SK-N-DZ (cell line): ENCODE measurements at regions not wholly inside any gene's neighbourhood (a gene's known extent, or its start where the extent isn't known, plus 50 kb on each side); places are given as distances from the start of the nearest gene placed in this dataset.
"Not testable (repeated sequence)": the region's sequence is repeated elsewhere in the genome, so short reads cannot be mapped to it uniquely, and the experiment has no call there.

Source experiments
- DNase-seq: peaks from one replicate; pipeline ENCODE4 v3.0.0-alpha.2; 2015; ENCODE audit warnings: low spot score

DNA sequence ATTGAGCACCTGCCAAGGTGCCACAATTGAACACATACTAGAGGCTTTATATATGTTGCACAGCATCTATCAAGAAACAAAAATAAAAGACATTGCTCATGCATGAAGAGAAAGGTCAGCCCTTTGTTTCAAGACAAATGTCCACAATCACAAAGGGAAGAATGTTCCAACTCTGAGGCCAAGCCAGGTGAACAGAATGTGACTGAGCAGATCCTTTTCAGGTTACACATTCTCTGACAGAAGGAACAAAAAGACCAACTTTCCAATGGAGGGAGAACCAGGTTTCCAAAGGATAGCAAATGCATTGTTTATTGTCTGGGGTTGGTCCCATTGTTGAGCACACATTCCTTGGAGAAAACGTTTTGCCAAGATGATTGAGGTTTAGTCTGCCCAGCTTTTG lies 50.2 kb upstream of the FAM174B start:
- no peak for DNase-seq

DNA sequence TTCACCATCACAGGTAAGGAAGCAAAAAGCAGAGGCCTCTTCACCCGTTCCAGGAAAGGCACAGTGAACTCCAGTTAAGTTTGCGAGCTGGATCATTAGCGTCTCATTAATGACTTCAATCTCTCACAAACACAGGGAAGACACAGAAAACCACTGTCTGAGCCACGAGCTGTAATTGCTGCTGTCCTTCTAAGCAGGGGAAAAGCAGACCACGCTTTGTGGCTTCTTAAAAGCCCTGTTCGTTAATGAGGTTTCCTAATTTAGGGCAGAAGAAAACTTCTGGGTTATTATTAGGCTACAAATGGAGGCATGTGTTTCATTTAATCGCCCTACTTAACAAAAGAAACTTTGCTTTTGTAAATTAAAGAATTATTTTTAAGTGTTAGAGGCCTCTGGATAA lies 50.6 kb upstream of the FAM174B start:
- no peak for DNase-seq

DNA sequence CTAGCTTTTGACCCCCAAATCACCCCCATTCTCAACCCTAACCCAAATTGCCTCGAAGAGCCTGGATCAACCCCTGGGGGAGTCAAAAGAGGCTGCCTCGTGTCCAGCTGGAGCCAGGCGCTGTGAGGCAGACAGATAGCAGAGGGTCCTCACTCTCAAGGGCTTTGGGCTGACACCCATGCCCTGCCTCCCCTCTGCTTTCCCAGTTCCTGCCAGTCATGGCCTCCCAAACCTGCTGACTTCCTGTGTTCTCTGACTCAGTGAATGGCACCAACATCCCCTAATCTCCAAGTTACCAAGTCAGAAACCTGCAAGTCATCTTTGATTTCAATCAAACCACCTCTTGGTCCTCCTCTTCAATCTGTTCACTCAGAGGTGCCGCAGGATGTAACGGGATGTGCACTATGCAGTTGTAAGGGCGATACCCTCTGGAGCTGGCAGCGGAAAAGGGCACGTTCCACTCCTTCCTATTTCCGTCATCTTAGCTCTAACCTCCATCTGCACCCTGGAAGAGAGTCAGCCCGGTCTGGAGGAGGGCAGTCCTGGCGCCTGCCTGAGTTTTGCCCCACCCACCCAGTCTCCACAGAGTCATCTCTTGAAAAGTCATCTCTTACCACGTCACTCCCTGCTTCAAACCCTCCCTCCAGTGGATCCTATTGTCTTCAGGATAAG lies 52.4 kb upstream of the FAM174B start:
- DNase-seq, result no peak

DNA sequence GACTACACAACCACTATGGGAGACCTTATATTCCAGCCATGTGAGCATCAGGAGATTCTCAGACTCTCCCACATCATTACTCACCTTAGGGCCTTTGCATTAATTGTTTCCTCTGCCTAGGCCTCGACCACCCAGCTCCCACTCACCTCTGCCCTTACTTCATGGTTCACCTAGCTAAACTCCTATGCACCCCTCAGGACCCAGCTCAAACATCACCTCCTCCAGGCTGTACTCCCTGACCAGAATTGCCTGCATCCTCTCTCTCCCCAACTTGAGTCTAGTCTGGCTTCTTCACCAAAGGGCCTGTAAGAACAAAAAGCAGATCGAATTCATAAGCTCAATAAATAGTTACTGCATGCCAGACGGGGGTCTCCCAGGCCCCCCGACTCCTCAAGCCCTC lies 53.1 kb upstream of the FAM174B start:
- DNase-seq, result no peak

DNA sequence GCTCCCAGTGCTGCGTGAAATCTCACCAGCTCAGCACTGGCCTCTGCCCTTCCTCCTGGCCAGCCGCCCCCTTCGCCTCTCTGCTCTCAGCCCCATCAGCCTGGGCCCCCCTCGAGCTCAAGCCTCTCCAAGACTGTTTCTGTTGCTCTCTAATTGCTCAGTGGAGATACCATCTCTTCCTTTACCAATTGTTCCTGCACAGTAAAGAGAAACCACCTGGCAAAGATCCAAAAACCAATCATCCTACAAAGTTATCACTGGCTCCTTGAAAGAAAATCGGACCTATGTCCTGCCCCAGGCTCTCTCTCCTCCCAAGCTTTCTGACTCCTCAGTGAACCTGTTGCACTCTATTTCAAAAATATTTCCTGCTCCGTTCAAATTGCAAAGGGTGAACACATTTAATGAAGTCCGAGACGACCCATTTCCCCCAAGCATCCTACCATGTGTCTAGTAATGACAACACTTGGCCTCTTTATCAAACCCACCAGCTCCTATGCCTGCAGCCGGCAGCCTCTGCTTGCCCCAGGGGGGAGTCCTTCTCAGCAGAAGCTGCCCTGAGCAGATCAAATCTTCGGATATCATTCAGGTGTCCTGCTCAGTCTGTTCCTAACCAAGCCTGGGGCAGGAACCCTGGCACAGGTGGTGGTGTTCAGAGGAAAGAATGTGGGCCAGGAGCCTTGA lies 53.7 kb upstream of the FAM174B start:
- DNase-seq, result peak; percentile 90

DNA sequence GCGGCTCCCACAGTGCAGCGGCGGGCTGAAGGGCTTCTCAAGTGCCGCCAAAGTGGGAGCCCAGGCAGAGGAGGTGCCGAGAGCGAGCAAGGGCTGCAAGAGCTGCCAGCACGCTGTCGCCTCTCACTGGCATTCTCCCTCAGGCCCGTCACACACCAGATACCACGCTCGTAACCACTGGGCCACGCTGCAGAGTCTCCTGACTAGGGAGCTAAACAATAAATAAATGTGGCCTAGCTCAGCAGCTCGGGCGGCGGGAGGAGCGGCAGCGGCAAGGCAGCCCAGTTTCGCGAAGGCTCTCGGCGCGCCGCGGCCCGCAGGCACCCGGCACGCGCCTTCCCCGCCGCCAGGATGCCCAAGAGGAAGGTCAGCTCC lies 55.9 kb upstream of the FAM174B start:
- no peak for DNase-seq

DNA sequence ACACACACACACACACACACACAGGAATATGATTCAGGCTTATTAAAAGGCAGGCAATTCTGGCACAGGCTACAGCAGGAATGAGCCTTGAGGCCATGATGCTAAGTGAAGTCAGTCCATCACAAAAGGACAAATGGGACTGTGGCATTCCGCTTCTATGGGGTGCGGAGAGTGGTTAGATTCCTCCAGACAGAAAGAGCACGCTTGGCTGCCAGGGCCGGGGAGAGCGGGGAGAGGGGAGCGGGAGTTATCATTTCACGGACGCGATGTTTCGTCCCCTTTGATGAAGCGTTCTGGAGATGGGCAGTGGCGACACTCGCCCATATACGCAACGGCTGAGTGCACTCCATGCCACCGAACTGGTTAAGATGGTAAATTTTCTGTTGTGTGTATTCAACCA lies 58.5 kb upstream of the FAM174B start:
- DNase-seq, result peak; percentile 59

DNA sequence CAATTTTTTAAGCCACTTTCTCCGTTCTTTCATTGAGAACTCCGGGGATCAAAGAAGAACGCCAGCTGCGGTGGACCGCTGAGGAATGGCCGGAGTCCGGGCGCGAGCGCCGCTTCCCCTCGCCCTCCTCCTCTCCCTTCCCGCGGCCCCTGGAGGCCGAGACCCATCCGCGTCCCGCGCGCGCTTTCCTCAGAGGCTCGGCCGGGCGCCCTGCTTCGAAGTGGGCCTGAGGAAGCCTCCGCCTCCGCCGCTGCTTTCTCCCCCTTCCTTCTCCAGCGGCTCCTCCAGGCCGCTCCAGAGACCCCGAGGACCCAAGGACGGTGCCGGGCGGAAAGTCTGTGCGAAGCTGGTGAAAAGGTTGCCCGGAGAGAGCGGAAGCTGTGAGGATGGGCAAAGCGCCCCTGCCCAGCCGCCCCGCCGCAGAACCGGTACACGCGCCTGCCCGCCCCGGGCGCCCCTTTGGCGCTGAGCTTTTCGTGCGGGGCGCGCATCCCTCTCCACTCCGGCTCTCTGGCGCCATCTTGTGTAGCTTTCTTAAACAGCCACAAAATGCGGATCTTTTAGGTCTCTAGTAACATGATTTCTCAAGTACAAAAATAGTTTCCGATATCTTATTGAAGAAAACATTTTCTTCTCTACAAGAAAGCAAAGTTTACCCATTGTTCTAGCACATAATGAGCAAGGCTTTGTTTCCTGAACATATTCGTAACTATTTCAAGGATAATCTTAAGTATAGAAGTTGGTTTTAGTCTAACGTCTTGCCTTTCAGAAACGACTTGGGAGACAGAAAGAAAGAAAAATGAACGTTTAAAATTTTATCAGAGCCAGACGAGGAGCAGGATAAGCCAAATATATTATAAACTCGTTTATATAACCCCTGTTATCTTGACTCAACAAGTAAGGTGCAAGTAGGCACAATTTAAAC lies 59.2 kb upstream of the FAM174B start:
- peak; percentile 81 for DNase-seq

DNA sequence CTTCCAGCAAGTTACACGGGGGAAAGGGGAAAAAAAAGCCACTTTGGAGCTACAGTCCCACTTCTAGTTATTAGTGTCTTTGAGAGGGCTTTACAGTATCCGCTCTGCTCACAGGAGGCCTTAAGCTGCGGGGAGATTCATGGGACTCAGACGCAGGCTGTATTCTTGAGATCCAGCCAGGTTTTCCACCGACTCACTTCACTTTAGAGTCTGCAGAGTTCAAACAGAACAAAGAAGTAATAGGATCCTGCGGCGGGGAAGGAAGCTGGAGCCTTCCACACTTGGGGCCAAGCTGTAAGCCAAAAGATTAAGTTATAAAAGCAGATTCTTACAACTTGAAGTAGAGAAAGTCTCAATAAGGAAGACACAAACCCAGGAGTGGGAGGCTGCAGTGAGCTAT lies 60.2 kb upstream of the FAM174B start:
- DNase-seq, result no peak

DNA sequence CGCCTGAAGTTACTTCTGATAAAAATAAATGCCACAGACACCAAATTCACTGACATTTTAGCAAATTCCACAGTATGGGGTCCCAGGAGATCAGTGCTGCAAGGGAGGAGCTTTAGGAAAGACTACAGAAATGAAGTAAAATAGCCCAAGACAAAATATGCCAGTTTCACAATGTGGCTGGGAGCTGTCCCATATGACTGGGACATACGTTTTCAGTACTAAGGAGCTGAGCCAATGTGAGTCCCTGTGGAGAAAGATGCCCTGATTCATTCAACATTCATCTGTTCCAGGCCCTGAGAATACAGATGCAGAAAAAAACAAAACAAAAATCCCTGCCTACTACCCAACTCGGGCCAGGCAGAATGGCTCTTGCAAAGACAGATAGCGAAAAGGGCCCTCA lies 63.4 kb upstream of the FAM174B start:
- no peak for DNase-seq

DNA sequence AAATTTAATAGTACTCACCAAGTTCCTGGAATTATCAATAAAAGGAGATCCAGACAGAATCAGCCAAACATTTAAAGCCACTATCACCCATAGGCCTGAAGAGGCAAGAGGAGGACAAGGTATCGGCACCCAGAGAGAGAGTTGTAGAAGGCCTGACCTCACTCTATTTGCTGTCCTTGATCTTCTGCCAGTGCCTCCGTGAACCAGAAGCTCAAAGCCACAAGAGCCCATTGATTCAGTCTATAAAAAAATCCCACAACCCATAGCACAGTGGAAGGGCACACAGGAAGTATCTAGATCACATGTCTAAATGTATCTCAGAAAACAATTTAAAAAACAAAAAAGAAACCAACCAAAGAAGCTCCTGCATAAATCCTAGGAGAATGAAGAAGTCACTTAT lies 68.6 kb upstream of the FAM174B start:
- DNase-seq, result no peak

DNA sequence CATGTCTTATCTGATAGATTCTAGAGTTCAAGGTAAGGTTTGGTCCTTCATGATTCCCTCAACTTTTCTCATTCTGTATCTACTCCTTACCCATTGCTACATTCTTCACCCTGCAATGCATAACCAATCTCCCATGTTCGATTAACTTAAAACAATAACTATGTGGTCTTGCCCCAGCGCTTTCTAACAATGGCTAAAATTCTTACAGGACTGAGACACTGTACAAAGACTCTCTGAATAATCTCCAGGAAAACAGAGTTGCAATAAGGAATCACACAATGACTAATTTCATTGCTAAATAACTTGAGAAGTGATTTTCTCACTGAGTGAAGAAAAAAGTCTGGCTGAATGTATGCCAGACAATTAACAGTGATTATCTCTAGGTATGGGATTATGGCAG lies 69.6 kb upstream of the FAM174B start:
- no peak for DNase-seq

DNA sequence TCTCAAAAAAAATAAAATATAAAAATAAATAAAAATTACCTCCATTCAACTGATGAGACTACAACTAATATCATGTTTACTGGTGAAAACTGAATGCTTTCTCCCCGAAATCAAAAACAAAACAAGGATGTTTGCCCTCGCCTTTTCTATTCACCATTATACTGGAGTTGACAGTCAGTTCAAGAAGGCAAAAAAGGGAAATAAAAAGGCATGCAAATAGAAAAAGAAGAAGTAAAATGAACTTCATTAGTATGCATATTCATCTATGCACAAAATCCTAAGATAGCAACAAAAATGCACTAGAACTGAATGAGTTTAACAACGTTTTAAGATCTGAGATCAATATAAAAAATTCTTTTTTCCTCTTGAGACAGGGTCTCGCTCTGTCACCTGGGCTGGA lies 72.7 kb upstream of the FAM174B start:
- no peak for DNase-seq

DNA sequence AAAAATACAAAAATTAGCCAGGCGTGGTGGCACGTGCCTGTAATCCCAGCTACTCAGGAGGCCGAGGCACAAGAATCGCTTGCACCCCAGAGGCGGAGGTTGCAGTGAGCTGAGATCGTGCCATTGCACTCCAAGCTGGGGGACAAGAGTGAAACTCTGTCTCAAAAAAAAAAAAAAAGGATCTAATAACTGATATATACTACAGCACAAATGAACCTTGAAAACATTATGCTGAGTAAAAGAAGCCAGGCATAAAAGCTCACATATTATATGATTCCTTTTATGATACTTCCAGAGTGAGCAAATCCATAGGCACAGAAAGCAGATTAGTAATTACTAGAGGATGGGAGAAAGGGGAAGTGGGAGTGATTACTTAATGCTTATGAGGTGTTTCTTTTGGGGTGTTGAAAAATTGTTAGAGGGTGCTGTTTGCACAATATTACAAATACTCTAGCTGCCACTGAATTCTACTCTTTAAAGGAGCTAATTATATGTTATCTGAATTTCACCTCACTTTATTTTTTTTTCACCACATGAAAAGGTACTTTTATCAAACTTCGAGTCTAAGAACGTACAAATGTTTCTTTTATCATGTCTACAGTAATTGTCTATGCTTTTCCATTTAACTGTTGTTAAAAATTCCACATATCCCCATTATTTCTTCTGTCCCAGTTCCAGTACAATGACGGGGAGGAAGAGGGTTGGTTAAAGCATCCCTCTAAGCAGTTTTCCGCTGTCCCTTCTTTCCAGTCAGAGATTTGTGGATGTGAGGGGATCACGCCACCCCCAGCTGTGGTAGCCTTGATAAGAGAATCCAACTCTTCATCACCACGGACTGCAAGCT lies 77.7 kb upstream of the FAM174B start:
- DNase-seq, result no peak

DNA sequence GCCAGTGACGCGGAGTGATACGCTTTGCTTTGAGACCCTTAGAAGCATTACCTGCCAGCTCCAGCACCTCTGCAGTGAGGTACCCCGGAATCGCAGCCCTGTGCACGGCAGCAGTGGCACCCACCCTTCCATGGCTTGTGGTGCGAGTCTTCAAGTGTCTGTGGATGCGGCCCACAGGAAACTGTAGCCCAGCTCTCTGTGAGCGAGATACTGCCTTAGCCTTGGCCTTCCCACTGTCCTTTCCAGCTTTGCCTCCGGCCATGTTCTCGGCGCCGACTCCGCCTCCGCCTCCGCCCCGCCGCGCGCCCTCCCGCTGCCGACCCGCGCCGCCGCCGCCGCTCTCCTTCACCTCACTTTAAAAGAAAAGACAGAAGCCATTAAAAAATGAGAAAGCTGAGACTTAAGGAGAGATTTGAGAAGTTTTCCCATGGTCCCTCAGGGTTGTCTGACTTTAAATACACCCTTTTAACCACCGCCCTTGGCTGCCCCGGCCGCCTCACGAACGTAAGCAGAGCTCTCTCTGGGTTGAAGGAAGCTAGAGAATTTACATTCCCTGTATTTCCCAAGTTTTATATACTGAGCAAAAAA lies 78.5 kb upstream of the FAM174B start:
- DNase-seq, result peak; percentile 38

DNA sequence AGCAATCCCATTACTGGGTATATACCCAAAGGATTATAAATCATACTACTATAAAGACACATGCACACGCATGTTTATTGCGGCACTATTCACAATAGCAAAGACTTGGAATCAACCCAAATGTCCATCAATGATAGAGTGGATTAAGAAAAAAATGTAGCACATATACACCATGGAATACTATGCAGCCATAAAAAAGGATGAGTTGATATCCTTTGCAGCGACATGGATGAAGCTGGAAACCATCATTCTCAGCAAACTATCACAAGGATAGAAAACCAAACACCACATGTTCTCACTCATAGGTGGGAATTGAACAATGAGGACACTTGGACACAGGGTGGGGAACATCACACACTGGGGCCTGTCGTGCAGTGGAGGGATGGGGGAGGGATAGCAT lies 83.7 kb upstream of the FAM174B start:
- not testable (repeated sequence) for DNase-seq

DNA sequence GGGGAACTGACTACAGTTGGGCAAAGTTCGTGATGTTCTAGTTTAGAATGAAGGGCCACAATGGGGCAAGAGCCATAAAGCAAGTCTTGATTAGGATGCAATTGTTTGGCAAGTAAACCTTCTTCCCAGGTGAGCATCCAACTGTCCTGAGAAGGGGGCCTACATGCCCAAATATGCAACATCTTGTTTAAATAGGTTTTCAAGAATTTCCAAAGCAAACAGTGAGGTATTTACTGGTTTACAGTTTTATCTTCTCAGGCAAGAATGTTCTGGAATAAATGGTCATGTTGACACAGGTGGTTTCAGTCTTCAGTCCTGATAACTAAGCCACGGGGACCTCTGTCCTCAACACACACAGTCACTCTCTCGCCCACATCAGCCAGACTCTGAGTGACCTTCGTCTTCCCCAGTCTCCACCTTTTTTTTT lies 90.3 kb upstream of the FAM174B start:
- no peak for DNase-seq

DNA sequence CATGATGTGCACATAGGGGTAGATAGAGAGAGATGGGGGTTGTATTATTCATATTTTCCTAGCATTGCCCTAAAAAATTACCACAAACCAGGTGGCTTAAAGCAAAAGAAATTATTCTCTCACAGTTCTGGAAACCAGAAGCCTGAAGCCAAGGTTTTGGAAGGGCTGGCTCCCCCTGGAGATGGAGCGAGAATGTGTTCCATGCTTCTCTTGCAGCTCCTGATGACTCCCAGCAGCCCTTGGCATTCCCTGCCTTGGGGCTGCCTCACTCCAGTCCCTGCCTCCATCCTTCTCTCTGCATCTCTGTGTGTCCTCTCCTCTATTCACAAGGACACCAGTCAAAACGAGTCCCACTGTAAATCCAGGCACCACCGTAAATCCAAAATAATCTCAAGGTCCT lies 91.5 kb upstream of the FAM174B start:
- DNase-seq, result peak; percentile 29

DNA sequence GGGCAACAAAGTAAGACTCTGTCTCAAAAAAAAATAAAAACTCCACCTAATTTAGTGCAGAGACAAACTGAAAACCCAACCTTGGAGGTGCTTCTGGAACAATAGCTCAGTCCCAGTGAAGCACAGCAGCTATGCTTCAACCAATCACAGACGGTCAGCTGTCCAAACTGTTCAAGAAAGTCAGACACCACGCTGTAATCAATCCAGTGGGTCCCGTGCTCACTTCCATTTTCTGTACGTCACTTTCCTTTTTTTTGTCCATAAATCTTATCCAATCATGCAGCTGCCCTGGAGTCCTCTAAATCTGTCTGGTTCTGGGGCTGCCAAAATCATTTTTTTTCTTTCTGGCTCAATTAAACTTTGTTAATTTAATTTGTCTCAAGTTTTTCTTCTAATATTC lies 93.6 kb upstream of the FAM174B start:
- peak; percentile 75 for DNase-seq

DNA sequence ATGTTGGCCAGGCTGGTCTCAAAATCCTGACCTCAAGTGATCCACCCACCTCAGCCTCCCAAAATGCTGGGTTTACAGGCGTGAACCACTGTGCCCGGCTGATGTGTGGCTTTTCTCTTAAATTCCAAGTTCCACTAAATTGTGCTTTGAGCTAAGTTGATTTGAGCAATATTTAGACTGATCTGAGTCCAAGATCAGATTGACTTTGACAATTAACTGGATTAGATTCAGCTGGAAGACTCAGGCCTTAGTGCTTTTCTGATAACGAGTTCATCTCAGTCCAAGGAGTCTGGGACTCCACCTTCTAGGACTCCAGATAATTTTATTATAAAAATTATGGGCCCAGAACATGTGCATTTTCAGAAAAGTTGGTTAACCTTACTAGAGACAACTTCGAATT lies 94.4 kb upstream of the FAM174B start:
- DNase-seq, result peak; percentile 86

DNA sequence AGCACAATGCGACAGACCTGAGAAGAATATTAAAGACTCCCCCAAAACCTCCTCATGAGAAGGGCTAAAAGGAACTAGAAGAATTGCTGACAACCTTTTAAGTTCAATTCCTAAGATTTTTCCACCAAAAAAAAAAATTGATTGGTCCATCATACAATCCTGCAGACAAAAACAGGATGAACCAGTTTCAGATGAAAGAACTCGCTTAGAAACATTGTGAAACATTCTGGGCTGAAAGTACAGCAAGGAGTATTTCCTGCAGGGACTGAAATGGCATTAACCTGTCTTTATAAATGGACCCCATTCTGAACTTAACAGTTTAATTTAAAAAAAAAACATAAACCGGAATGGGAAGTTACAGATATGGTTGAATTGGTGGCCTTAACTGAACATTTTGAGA lies 96.0 kb upstream of the FAM174B start:
- DNase-seq, result no peak
